GM18870 (cell line): ENCODE measurements at regions not wholly inside any gene's neighbourhood (a gene's known extent, or its start where the extent isn't known, plus 50 kb on each side); places are given as distances from the start of the nearest gene placed in this dataset.
"Not testable (repeated sequence)": the region's sequence is repeated elsewhere in the genome, so short reads cannot be mapped to it uniquely, and the experiment has no call there.

Experiments
- ATAC-seq: cut with Tn5 transposase; IDR thresholded peaks from one replicate; pipeline ENCODE4 v1.9.1; 2021; ENCODE audit warnings: moderate library complexity; ENCODE audit not compliant: unreplicated experiment

GRCh38 chr3:137582484-137582883 lies 181.6 kb upstream of the SOX14 start:
- no peak for ATAC-seq

GRCh38 chr3:137583256-137583655 lies 180.9 kb upstream of the SOX14 start:
- ATAC-seq: no peak

- ATAC-seq: no peak
These were observed 175.2 kb upstream of the SOX14 start for GRCh38 chr3:137588871-137589270.

GRCh38 chr3:137595415-137595814 lies 168.7 kb upstream of the SOX14 start:
- ATAC-seq: not testable (repeated sequence)

- ATAC-seq: no peak
These were observed 153.4 kb upstream of the SOX14 start for GRCh38 chr3:137610723-137611122.

GRCh38 chr3:137612291-137612690 lies 151.8 kb upstream of the SOX14 start:
- no peak for ATAC-seq

GRCh38 chr3:137615659-137616418 lies 148.3 kb upstream of the SOX14 start:
- ATAC-seq: no peak

GRCh38 chr3:137641879-137642704 lies 122.0 kb upstream of the SOX14 start:
- ATAC-seq: no peak

GRCh38 chr3:137642831-137643230 lies 121.3 kb upstream of the SOX14 start:
- ATAC-seq: no peak

- no peak for ATAC-seq
These were observed 116.9 kb upstream of the SOX14 start for GRCh38 chr3:137647179-137647578.

GRCh38 chr3:137669519-137670060 lies 94.5 kb upstream of the SOX14 start:
- ATAC-seq: no peak

- ATAC-seq: no peak
These were observed 76.8 kb upstream of the SOX14 start for GRCh38 chr3:137687181-137687879.

- ATAC-seq: no peak
These were observed 71.2 kb upstream of the SOX14 start for GRCh38 chr3:137692803-137693431.

GRCh38 chr3:137693791-137694190 lies 70.3 kb upstream of the SOX14 start:
- no peak for ATAC-seq

- no peak for ATAC-seq
These were observed 69.3 kb upstream of the SOX14 start for GRCh38 chr3:137694836-137695235.

GRCh38 chr3:137695351-137695750 lies 68.8 kb upstream of the SOX14 start:
- ATAC-seq: no peak

GRCh38 chr3:137709011-137709601 lies 55.0 kb upstream of the SOX14 start:
- ATAC-seq: no peak

GRCh38 chr3:137713965-137714364 lies 50.1 kb upstream of the SOX14 start:
- ATAC-seq: not testable (repeated sequence)
